ENCODE measurements at regions not wholly inside any gene's neighbourhood (a gene's known extent, or its start where the extent isn't known, plus 50 kb on each side); places are given as distances from the start of the nearest gene placed in this dataset.
A peak's percentile ranks its signal among the peaks of the same experiment; 100 is the strongest.

- no peak overlapping the region for H3K23ac ChIP-seq (ENCODE audit: low read length)
Measured at GRCh38 chr18:4870177-4870773, 326.8 kb downstream of the AKAIN1 start.

DNA sequence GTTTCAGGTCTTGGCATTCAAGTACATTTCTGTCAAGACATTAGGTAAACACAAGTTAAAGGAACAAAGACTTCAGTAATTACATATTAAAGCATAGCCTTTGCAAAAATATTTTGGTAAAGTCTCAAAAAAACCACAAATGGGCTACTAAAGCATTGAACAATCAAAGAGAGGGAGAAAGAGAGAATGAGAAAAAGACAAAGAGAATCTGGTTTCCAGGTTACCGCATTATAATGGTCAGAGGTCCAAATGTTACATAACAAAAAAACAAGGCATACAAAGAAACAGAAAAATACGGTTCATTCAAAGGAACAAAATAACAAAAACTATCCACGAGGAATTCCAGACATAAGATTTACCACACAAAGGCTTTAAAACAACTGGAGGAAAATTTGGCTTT, 327.9 kb downstream of the AKAIN1 start:
- no peak overlapping the region for H2BK15ac ChIP-seq (replicated peaks; ENCODE audit: low read depth)
- no peak for DNase-seq
- H3K18ac ChIP-seq (ENCODE audit: low read length): no peak overlapping the region
- H3K4me3 ChIP-seq (ENCODE audit: low read length): no peak overlapping the region
- WGBS (ENCODE audit: extremely low coverage, insufficient coverage, low lambda C conversion rate): no CpG with 5 or more reads among the region's 3 CpGs
- no peak overlapping the region for H2BK5ac ChIP-seq (ENCODE audit: low read length)
- H2AK5ac ChIP-seq (ENCODE audit: low read length): no peak overlapping the region
- no peak overlapping the region for H3K4ac ChIP-seq (ENCODE audit: low read depth, low read length)
- H3K27me3 ChIP-seq (ENCODE audit: insufficient read depth, low read length, poor library complexity): no peaks in the 10 kb centered on the region
- H3K23ac ChIP-seq (ENCODE audit: low read length): no peak overlapping the region
- no peaks in the 10 kb centered on the region for H3K79me1 ChIP-seq (ENCODE audit: low read length)
- no peak overlapping the region for H3K9ac ChIP-seq (ENCODE audit: low read length)
- H3K79me2 ChIP-seq (ENCODE audit: control insufficient read depth, insufficient read depth, low read length): no peaks in the 10 kb centered on the region
- H3K4me1 ChIP-seq (ENCODE audit: control insufficient read depth, low read depth, low read length): no peaks in the 10 kb centered on the region
- no peaks in the 10 kb centered on the region for H3K36me3 ChIP-seq (ENCODE audit: control insufficient read depth, insufficient read depth, low read length)
- H3K27ac ChIP-seq (ENCODE audit: low read depth, low read length): no peak overlapping the region
- no peak overlapping the region for H3K4me2 ChIP-seq (ENCODE audit: low read length)
- H3K56ac ChIP-seq (ENCODE audit: low read length): no peak overlapping the region
- H2BK120ac ChIP-seq (ENCODE audit: low read depth, low read length): no peak overlapping the region
- no peak overlapping the region for H4K5ac ChIP-seq (ENCODE audit: low read length)
- no peak overlapping the region for H4K8ac ChIP-seq (ENCODE audit: low read depth, low read length)

More at GRCh38 chr18:4870177-4870773, 326.8 kb downstream of the AKAIN1 start:
- Histone ChIP-seq H4K5ac (ENCODE audit: low read length) (no peak overlapping the region), H3K36me3 (ENCODE audit: control insufficient read depth, insufficient read depth, low read length) (no peaks in the 10 kb centered on the region), H2BK120ac (ENCODE audit: low read depth, low read length) (no peak overlapping the region), H3K79me1 (ENCODE audit: low read length) (no peaks in the 10 kb centered on the region), H3K18ac (ENCODE audit: low read length) (no peak overlapping the region), H3K27me3 (ENCODE audit: insufficient read depth, low read length, poor library complexity) (no peaks in the 10 kb centered on the region), H3K79me2 (ENCODE audit: control insufficient read depth, insufficient read depth, low read length) (no peaks in the 10 kb centered on the region), H3K4ac (ENCODE audit: low read depth, low read length) (no peak overlapping the region), H2BK5ac (ENCODE audit: low read length) (no peak overlapping the region), H4K8ac (ENCODE audit: low read depth, low read length) (no peak overlapping the region), H2AK5ac (ENCODE audit: low read length) (no peak overlapping the region), H3K4me2 (ENCODE audit: low read length) (no peak overlapping the region), H3K27ac (ENCODE audit: low read depth, low read length) (no peak overlapping the region), H3K56ac (ENCODE audit: low read length) (no peak overlapping the region), H2BK15ac (replicated peaks; ENCODE audit: low read depth) (no peak overlapping the region), H3K4me1 (ENCODE audit: control insufficient read depth, low read depth, low read length) (no peaks in the 10 kb centered on the region), H3K9ac (ENCODE audit: low read length) (no peak overlapping the region), H3K4me3 (ENCODE audit: low read length) (no peak overlapping the region)
- peak; percentile 27 for DNase-seq
- no CpG with 5 or more reads among the region's 4 CpGs for WGBS (ENCODE audit: extremely low coverage, insufficient coverage, low lambda C conversion rate)

GRCh38 chr18:4858379-4859127, 338.5 kb downstream of the AKAIN1 start:
- DNase-seq: no peak
- Histone ChIP-seq H2AK5ac (ENCODE audit: low read length) (no peak overlapping the region), H3K4ac (ENCODE audit: low read depth, low read length) (no peak overlapping the region), H3K4me3 (ENCODE audit: low read length) (no peak overlapping the region), H3K27ac (ENCODE audit: low read depth, low read length) (no peak overlapping the region), H3K23ac (ENCODE audit: low read length) (no peak overlapping the region), H3K4me2 (ENCODE audit: low read length) (no peak overlapping the region), H3K56ac (ENCODE audit: low read length) (no peak overlapping the region), H2BK120ac (ENCODE audit: low read depth, low read length) (no peak overlapping the region), H3K27me3 (ENCODE audit: insufficient read depth, low read length, poor library complexity) (no peaks in the 10 kb centered on the region), H3K36me3 (ENCODE audit: control insufficient read depth, insufficient read depth, low read length) (no peaks in the 10 kb centered on the region), H3K4me1 (ENCODE audit: control insufficient read depth, low read depth, low read length) (no peaks in the 10 kb centered on the region), H2BK5ac (ENCODE audit: low read length) (no peak overlapping the region), H4K5ac (ENCODE audit: low read length) (no peak overlapping the region), H3K18ac (ENCODE audit: low read length) (no peak overlapping the region), H3K79me2 (ENCODE audit: control insufficient read depth, insufficient read depth, low read length) (no peaks in the 10 kb centered on the region), H3K9ac (ENCODE audit: low read length) (no peak overlapping the region), H2BK15ac (replicated peaks; ENCODE audit: low read depth) (no peak overlapping the region), H3K79me1 (ENCODE audit: low read length) (no peaks in the 10 kb centered on the region), H4K8ac (ENCODE audit: low read depth, low read length) (no peak overlapping the region)
- WGBS (ENCODE audit: extremely low coverage, insufficient coverage, low lambda C conversion rate): 100% methylated on average over 1 of the region's 3 CpGs

DNA sequence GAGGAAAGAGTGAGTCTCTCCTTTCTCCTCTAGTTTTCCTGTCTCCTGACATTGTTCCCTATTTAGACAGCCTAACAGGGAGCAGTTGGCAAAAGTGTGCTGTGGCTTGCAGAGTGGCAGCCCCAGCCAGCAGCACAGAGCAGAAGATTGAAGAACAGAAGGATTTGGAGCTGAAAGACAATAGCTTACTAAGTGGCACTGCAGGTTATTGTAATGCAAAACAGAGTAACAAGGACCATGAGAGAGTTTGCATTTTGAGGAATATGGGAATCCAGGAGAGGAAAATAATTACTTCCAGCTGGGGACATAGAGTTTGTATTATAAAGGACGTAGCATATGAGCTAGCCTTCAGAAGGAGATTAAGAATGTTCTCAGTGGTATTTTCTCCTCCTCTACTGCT, 342.4 kb downstream of the AKAIN1 start:
- Histone ChIP-seq H4K8ac (ENCODE audit: low read depth, low read length) (no peak overlapping the region), H3K18ac (ENCODE audit: low read length) (no peak overlapping the region), H3K79me1 (ENCODE audit: low read length) (no peaks in the 10 kb centered on the region), H2BK15ac (replicated peaks; ENCODE audit: low read depth) (no peak overlapping the region), H3K36me3 (ENCODE audit: control insufficient read depth, insufficient read depth, low read length) (no peaks in the 10 kb centered on the region), H2AK5ac (ENCODE audit: low read length) (no peak overlapping the region), H3K4me3 (ENCODE audit: low read length) (no peak overlapping the region), H3K4ac (ENCODE audit: low read depth, low read length) (no peak overlapping the region), H3K4me1 (ENCODE audit: control insufficient read depth, low read depth, low read length) (no peaks in the 10 kb centered on the region), H3K27ac (ENCODE audit: low read depth, low read length) (no peak overlapping the region), H2BK120ac (ENCODE audit: low read depth, low read length) (no peak overlapping the region), H3K4me2 (ENCODE audit: low read length) (no peak overlapping the region), H2BK5ac (ENCODE audit: low read length) (no peak overlapping the region), H3K23ac (ENCODE audit: low read length) (no peak overlapping the region), H4K5ac (ENCODE audit: low read length) (no peak overlapping the region), H3K27me3 (ENCODE audit: insufficient read depth, low read length, poor library complexity) (no peaks in the 10 kb centered on the region), H3K79me2 (ENCODE audit: control insufficient read depth, insufficient read depth, low read length) (no peaks in the 10 kb centered on the region), H3K56ac (ENCODE audit: low read length) (no peak overlapping the region), H3K9ac (ENCODE audit: low read length) (no peak overlapping the region)
- DNase-seq: no peak
- no CpG with 5 or more reads among the region's 1 CpG for WGBS (ENCODE audit: extremely low coverage, insufficient coverage, low lambda C conversion rate)

- Histone ChIP-seq H4K8ac (ENCODE audit: low read depth, low read length) (no peak overlapping the region), H3K9ac (ENCODE audit: low read length) (no peak overlapping the region), H3K79me2 (ENCODE audit: control insufficient read depth, insufficient read depth, low read length) (no peaks in the 10 kb centered on the region), H3K27me3 (ENCODE audit: insufficient read depth, low read length, poor library complexity) (no peaks in the 10 kb centered on the region), H4K5ac (ENCODE audit: low read length) (no peak overlapping the region), H3K4me3 (ENCODE audit: low read length) (no peak overlapping the region), H3K4ac (ENCODE audit: low read depth, low read length) (no peak overlapping the region), H3K27ac (ENCODE audit: low read depth, low read length) (no peak overlapping the region), H2BK5ac (ENCODE audit: low read length) (no peak overlapping the region), H3K36me3 (ENCODE audit: control insufficient read depth, insufficient read depth, low read length) (no peaks in the 10 kb centered on the region), H3K56ac (ENCODE audit: low read length) (no peak overlapping the region), H2BK15ac (replicated peaks; ENCODE audit: low read depth) (no peak overlapping the region), H3K4me1 (ENCODE audit: control insufficient read depth, low read depth, low read length) (no peaks in the 10 kb centered on the region), H2AK5ac (ENCODE audit: low read length) (no peak overlapping the region), H3K18ac (ENCODE audit: low read length) (no peak overlapping the region), H2BK120ac (ENCODE audit: low read depth, low read length) (no peak overlapping the region), H3K23ac (ENCODE audit: low read length) (no peak overlapping the region), H3K4me2 (ENCODE audit: low read length) (no peak overlapping the region), H3K79me1 (ENCODE audit: low read length) (no peaks in the 10 kb centered on the region)
- WGBS (ENCODE audit: extremely low coverage, insufficient coverage, low lambda C conversion rate): no CpG with 5 or more reads among the region's 1 CpG
- no peak for DNase-seq
Measured at GRCh38 chr18:4851301-4851976, 345.6 kb downstream of the AKAIN1 start.
